ENCODE measurements at regions not wholly inside any gene's neighbourhood (a gene's known extent, or its start where the extent isn't known, plus 50 kb on each side); places are given as distances from the start of the nearest gene placed in this dataset.
A peak's percentile ranks its signal among the peaks of the same experiment; 100 is the strongest.

DNA sequence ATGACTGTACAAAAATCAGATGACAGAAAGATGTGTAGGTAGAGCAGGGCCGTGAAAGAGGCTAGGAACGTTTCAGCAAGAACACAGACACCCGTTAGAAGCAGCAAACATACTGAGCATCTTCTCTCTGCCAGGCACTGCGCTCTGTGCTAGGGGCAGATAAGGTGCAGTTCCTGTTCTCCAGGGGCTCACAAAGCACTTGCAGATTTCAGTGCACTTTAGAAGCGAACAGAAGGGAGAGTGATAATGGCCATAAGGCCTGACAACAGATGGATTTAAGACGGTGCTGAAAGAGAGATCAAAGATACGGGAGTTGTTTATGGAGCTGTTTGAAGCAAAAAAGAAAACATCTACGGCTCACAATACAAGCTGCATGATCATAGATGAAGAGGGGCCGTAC lies 200.3 kb upstream of the FOXD3 start (continued):
- TF ChIP-seq, protein P1, sequence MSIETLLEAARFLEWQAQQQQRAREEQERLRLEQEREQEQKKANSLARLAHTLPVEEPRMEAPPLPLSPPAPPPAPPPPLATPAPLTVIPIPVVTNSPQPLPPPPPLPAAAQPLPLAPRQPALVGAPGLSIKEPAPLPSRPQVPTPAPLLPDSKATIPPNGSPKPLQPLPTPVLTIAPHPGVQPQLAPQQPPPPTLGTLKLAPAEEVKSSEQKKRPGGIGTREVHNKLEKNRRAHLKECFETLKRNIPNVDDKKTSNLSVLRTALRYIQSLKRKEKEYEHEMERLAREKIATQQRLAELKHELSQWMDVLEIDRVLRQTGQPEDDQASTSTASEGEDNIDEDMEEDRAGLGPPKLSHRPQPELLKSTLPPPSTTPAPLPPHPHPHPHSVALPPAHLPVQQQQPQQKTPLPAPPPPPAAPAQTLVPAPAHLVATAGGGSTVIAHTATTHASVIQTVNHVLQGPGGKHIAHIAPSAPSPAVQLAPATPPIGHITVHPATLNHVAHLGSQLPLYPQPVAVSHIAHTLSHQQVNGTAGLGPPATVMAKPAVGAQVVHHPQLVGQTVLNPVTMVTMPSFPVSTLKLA (conservative IDR thresholded peaks at IDR 0.05) = no peak
- TF ChIP-seq TAF7 (tag; IDR thresholded peaks at IDR 0.05) = no peak
- TF ChIP-seq U2AF2 (optimal IDR thresholded peaks at IDR 0.05; ENCODE audit: low read depth, low read length) = no peak
- TF ChIP-seq ELF1 (tag; IDR thresholded peaks at IDR 0.05) = no peak
- TF ChIP-seq ZNF407 (IDR thresholded peaks at IDR 0.05; ENCODE audit: low read depth) = no peak
- no peak for TF ChIP-seq ZKSCAN1 (IDR thresholded peaks at IDR 0.05; ENCODE audit: low read depth, low read length)
- TF ChIP-seq POLR2G (IDR thresholded peaks at IDR 0.05; ENCODE audit: low read depth, low read length) = no peak
- TF ChIP-seq, protein P2, sequence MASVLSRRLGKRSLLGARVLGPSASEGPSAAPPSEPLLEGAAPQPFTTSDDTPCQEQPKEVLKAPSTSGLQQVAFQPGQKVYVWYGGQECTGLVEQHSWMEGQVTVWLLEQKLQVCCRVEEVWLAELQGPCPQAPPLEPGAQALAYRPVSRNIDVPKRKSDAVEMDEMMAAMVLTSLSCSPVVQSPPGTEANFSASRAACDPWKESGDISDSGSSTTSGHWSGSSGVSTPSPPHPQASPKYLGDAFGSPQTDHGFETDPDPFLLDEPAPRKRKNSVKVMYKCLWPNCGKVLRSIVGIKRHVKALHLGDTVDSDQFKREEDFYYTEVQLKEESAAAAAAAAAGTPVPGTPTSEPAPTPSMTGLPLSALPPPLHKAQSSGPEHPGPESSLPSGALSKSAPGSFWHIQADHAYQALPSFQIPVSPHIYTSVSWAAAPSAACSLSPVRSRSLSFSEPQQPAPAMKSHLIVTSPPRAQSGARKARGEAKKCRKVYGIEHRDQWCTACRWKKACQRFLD (CRISPR knock-in tag; IDR thresholded peaks at IDR 0.05) = no peak
- TF ChIP-seq ZNF592 (IDR thresholded peaks at IDR 0.05) = no peak
- TF ChIP-seq ARID1B (IDR thresholded peaks at IDR 0.05) = peak; percentile 84
- no peak for TF ChIP-seq ZSCAN32 (CRISPR knock-in tag; IDR thresholded peaks at IDR 0.05)
- no peak for TF ChIP-seq HCFC1 (IDR thresholded peaks at IDR 0.05; ENCODE audit: low read depth, low read length)
- no peak for TF ChIP-seq CBX2 (IDR thresholded peaks at IDR 0.05; ENCODE audit: insufficient read depth, low read length, poor library complexity, severe bottlenecking)
- peak; percentile 46; the same call in 1 of the 2 replicates for TF ChIP-seq BCOR (IDR thresholded peaks at IDR 0.05)

All from K562 (cell line).